GM08714 (cell line): ENCODE measurements at regions not wholly inside any gene's neighbourhood (a gene's known extent, or its start where the extent isn't known, plus 50 kb on each side); places are given as distances from the start of the nearest gene placed in this dataset.

ENCODE experiments used
- H3K4me3 ChIP-seq: fragments of 200-500 bp; sonication (Bioruptor generic); 2 replicates; pipeline ENCODE4 v1.5.1; 2014; ENCODE audit warnings: mild to moderate bottlenecking, low read length, inconsistent platforms
- ZNF274 ChIP-seq: IDR thresholded peaks from 2 replicates; pipeline ENCODE4 v1.6.1; 2012; ENCODE audit warnings: mild to moderate bottlenecking, low read depth, low read length

DNA sequence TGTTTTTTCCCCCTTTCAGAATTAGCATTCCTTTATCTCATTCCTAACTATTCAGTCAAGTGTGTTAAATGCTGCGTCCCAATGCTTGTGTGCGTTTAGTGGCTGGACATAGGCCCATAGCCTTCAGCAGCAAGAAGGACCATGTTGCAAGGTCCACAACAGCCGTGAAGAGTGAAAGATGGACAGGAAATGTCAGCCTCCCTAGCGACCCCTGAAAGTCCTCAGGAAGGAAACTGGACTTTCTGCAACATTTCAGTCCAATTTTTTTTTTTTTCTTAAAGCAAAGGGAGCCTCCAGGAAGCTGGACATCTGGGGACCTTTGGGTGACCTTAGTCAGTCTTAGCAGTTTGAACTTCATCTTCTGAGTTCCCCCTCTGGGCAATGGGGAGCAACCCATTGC is 550.7 kb upstream of the MGMT start:
- TF ChIP-seq ZNF274, result no peak
- H3K4me3 ChIP-seq, result no peak overlapping the region

- no peak for TF ChIP-seq ZNF274
- H3K4me3 ChIP-seq, result no peak overlapping the region
Observed at GRCh38 chr10:128921389-128922022, 545.5 kb upstream of the MGMT start.

GRCh38 chr10:128922172-128922571 is 544.9 kb upstream of the MGMT start:
- no peak overlapping the region for H3K4me3 ChIP-seq
- no peak for TF ChIP-seq ZNF274

DNA sequence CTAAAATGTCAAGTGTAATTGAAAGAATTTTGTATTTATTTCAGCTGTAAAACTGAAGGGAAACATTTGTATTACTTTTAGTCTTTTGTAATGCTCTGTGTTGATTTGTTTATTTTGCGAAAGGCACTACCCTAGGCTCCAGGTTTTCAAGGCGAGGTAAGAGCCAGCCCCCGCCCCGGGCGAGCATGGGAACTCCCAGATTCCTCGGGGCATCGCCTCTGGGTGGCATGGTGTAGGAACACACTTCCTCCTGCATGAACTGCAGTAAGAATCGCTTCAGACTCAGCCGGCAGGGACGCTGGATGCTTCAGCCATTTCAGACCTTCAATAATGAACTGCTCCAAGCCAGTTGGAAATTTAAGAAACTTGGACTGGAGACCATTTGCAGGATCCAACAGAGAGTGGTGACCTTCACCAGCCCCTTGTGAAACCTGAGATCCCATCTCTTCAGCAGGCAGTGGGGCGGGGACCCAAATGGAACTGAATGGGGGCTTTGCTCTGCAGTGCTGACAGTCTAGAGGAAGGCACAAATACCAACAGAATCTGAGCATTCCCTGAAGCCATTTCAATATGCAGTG is 544.3 kb upstream of the MGMT start:
- no peak overlapping the region for H3K4me3 ChIP-seq
- no peak for TF ChIP-seq ZNF274

GRCh38 chr10:128924918-128925317 is 542.1 kb upstream of the MGMT start:
- no peak overlapping the region for H3K4me3 ChIP-seq
- no peak for TF ChIP-seq ZNF274

- no peak for TF ChIP-seq ZNF274
- H3K4me3 ChIP-seq, result no peak overlapping the region
Observed at GRCh38 chr10:128926711-128927110, 540.3 kb upstream of the MGMT start.

GRCh38 chr10:128927497-128928161 is 539.4 kb upstream of the MGMT start:
- no peak for TF ChIP-seq ZNF274
- no peak overlapping the region for H3K4me3 ChIP-seq

GRCh38 chr10:128928231-128928836 is 538.7 kb upstream of the MGMT start:
- TF ChIP-seq ZNF274, result no peak

DNA sequence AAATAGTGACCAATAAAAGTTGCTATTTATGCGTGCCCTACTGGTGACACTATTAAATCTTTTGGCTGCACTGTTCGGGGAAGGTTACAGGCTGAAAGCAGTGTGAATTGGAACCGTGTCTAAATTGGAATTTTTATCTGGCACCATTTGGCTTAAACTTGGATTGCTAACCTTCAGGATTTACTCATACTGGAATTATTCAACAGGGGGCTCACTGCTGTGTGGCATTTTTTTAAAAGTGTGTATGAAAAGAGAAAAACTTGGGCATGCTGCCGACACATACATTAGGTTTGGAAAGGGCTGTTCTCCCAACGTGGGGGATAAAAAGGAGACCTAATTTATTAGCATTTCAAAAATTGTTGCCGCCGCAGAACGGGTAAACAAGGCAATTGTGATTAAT is 537.9 kb upstream of the MGMT start:
- TF ChIP-seq ZNF274, result no peak
- no peak overlapping the region for H3K4me3 ChIP-seq

More at GRCh38 chr10:128928231-128928836, 538.7 kb upstream of the MGMT start:
- no peak overlapping the region for H3K4me3 ChIP-seq

DNA sequence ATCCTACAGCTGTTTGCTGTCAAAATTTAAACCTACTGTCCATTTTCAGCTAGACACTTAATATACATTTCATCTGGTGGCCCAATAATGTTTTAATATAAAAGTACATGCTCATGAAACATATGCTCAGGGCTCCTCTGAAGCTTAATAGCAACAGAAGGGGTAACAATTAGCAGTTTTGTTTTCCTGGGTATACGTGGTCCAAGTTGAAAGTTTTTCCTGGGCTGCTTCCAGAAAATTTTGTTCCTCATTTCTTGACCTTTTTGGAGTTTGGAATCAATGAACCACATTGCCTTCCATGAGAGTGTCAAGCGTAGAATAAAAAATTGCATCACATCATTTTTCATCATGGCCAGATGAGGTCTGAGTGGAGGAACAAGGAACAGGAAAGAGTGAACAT is 537.3 kb upstream of the MGMT start:
- TF ChIP-seq ZNF274, result no peak
- no peak overlapping the region for H3K4me3 ChIP-seq

DNA sequence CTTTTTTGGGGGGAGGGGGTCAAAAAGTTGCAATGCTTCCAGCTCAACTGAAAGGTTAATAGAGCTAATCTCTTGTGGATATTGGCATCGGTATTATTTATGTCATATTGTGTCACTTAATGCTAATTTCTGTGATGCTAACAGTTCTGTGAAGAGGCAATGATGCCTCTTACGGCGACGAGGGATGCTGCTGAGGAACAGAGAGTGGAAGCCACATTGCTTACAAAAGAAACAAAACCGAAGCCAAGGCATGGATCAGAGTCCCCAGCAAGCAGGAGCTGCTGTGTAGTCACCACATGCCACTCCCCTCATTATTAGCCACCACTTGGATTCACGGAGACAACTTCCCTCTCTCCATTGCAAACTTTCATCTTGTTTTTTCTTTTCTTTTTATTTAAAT is 536.5 kb upstream of the MGMT start:
- no peak for TF ChIP-seq ZNF274
- no peak overlapping the region for H3K4me3 ChIP-seq

GRCh38 chr10:128932071-128932820 is 534.8 kb upstream of the MGMT start:
- no peak overlapping the region for H3K4me3 ChIP-seq
- no peak for TF ChIP-seq ZNF274

- H3K4me3 ChIP-seq, result no peak overlapping the region
Observed at GRCh38 chr10:128934492-128934891, 532.5 kb upstream of the MGMT start.

DNA sequence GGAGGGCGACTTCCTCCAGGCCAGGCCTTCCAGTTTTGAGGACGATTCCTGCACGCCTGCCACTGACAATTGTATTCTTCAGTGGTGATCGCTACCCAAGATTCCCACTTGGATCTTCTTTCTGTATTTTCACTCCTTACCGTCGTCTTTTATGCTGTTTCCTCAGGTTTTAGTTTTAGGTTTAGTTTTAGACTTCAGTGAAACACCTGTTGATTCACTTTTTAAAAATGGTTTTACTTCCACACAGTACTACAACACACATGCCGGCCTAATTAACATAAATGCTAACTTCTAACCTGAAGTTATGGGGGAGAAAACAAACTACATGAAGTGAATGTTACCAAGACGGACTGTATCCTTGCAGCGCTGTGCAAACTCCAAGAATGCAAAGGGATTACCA is 530.6 kb upstream of the MGMT start:
- no peak for TF ChIP-seq ZNF274

More at GRCh38 chr10:128934492-128934891, 532.5 kb upstream of the MGMT start:
- TF ChIP-seq ZNF274, result no peak

More for the DNA sequence above, 530.6 kb upstream of the MGMT start:
- no peak overlapping the region for H3K4me3 ChIP-seq
